HCT116 (cell line): ENCODE measurements at regions not wholly inside any gene's neighbourhood (a gene's known extent, or its start where the extent isn't known, plus 50 kb on each side); places are given as distances from the start of the nearest gene placed in this dataset.

Experiments used
- ATAC-seq: fragments of 200-7000 bp; cut with Tn5 transposase; 2 replicates; pipeline ENCODE4 v1.9.1; 2020; ENCODE audit warnings: mild to moderate bottlenecking, moderate library complexity
- BruUV-seq: library from RNA; stranded (reverse); fragments of 400-500 nt; replicated peaks from 2 replicates; lab custom pipeline; 2021; lab: Mats Ljungman, UMichigan
- CTCF ChIA-PET: fragments of 300-600 bp; sonication (Branson Sonifier 250); formaldehyde crosslinking; loops from one replicate; lab custom pipeline; 2021; ENCODE audit warnings: antibody characterized with exemption; lab: Charles Lee
- POLR2A ChIA-PET: fragments of 300-600, 350-600 bp; sonication (Branson Sonifier 250); formaldehyde crosslinking; loops from one replicate; lab custom pipeline; 2021; ENCODE audit warnings: antibody characterized with exemption; lab: Charles Lee
- RAD21 ChIA-PET, 2 experiments: fragments of 300-600 bp; sonication (Branson Sonifier 250); formaldehyde crosslinking; loops; one replicate each; lab custom pipeline; 2023; ENCODE audit warnings: low total read pairs in 2 of 2; ENCODE audit not compliant: uncharacterized antibody in 2 of 2, unreplicated experiment in 2 of 2, low non-redundant PET in 1 of 2; lab: Charles Lee
- DNase-seq: peaks from one replicate; pipeline ENCODE4 v3.0.0-alpha.2; 2010; ENCODE audit warnings: low read depth, low spot score
- H2AFZ ChIP-seq: fragments of 200-600 bp; shearing (Covaris generic), sonication (generic); 2 replicates; pipeline ENCODE4 v1.6.1; 2017; ENCODE audit warnings: low read depth, mixed run types, mixed read lengths, antibody characterized with exemption, low read length; ENCODE audit not compliant: poor library complexity, severe bottlenecking
- H3K27ac ChIP-seq: 2 replicates; pipeline ENCODE4 v1.5.1; 2012; ENCODE audit warnings: low read depth, low read length
- H3K27me3 ChIP-seq: fragments of 200-600 bp; sonication (generic); 2 replicates; pipeline ENCODE4 v1.6.1; 2016; ENCODE audit warnings: mixed run types, low read length, mixed read lengths; ENCODE audit not compliant: insufficient read depth
- H3K36me3 ChIP-seq, 2 experiments: fragments of 200-500 bp in 1 of 2; fragments of 200-600 bp in 1 of 2; sonication (Bioruptor generic) in 1 of 2; sonication (generic) in 1 of 2; 2 replicates each; pipeline versions ENCODE4 v1.5.1 to v1.6.1; 2014 to 2016; ENCODE audit warnings: low read length in 2 of 2, inconsistent platforms in 1 of 2, mixed read lengths in 1 of 2, mixed run types in 1 of 2; ENCODE audit not compliant: insufficient read depth in 2 of 2, control insufficient read depth in 1 of 2
- H3K4me1 ChIP-seq, 2 experiments: fragments of 200-600 bp in 1 of 2; sonication (generic) in 1 of 2; 2 replicates each; pipeline versions ENCODE4 v1.5.1 to v1.6.1; 2012 to 2017; ENCODE audit warnings: low read length in 2 of 2, inconsistent platforms in 1 of 2, mild to moderate bottlenecking in 1 of 2, mixed read lengths in 1 of 2, mixed run types in 1 of 2, moderate library complexity in 1 of 2; ENCODE audit not compliant: insufficient read depth in 2 of 2, control insufficient read depth in 1 of 2
- H3K4me2 ChIP-seq: fragments of 200-600 bp; sonication (generic); 2 replicates; pipeline ENCODE4 v1.6.1; 2017; ENCODE audit warnings: mixed run types, low read length, mixed read lengths
- H3K4me3 ChIP-seq, 2 experiments: fragments of 200-600 bp in 1 of 2; sonication (generic) in 1 of 2; replicated peaks in 1 of 2; 2 replicates each; pipeline ENCODE4 v1.5.1; 2011 to 2016; ENCODE audit warnings: low read length in 2 of 2, control low read depth in 1 of 2, low read depth in 1 of 2, mild to moderate bottlenecking in 1 of 2, mixed read lengths in 1 of 2, mixed run types in 1 of 2
- H3K79me2 ChIP-seq: fragments of 200-600 bp; sonication (generic); 2 replicates; pipeline ENCODE4 v1.6.1; 2017; ENCODE audit warnings: mild to moderate bottlenecking, mixed run types, low read length, moderate library complexity, mixed read lengths; ENCODE audit not compliant: insufficient read depth
- H3K9ac ChIP-seq: fragments of 200-600 bp; sonication (generic); 2 replicates; pipeline ENCODE4 v1.6.1; 2016; ENCODE audit warnings: low read length, mixed read lengths
- H3K9me2 ChIP-seq: fragments of 200-600 bp; sonication (generic), shearing (Covaris generic); 2 replicates; pipeline ENCODE4 v1.6.1; 2017; ENCODE audit warnings: mixed run types, mild to moderate bottlenecking, moderate library complexity; ENCODE audit not compliant: insufficient read depth
- H3K9me3 ChIP-seq, 2 experiments: fragments of 200-500 bp in 1 of 2; fragments of 200-600 bp in 1 of 2; sonication (Bioruptor generic) in 1 of 2; sonication (generic) in 1 of 2; 2 replicates each; pipeline ENCODE4 v1.6.1; 2014 to 2017; ENCODE audit warnings: low read length in 2 of 2, mixed read lengths in 2 of 2, inconsistent platforms in 1 of 2, low read depth in 1 of 2, mild to moderate bottlenecking in 1 of 2, mixed run types in 1 of 2, moderate library complexity in 1 of 2; ENCODE audit not compliant: control insufficient read depth in 1 of 2, insufficient read depth in 1 of 2
- H4K20me1 ChIP-seq: fragments of 200-600 bp; sonication (generic), shearing (Covaris generic); 2 replicates; pipeline ENCODE4 v1.6.1; 2017; ENCODE audit warnings: mixed run types, mild to moderate bottlenecking, moderate library complexity; ENCODE audit not compliant: insufficient read depth
- ATF3 ChIP-seq: IDR thresholded peaks from 2 replicates; pipeline ENCODE4 v1.6.1; 2012
- CBX3 ChIP-seq: IDR thresholded peaks from 2 replicates; pipeline ENCODE4 v1.6.1; 2012; ENCODE audit warnings: low read depth
- CTCF ChIP-seq, 3 experiments: fragments of 200-600 bp in 1 of 3; sonication (generic) in 1 of 3; IDR thresholded peaks in 2 of 3; conservative IDR thresholded peaks in 1 of 3; 2 replicates each; pipeline ENCODE4 v1.5.1; 2012 to 2017; ENCODE audit warnings: low read depth in 2 of 3, low read length in 2 of 3, antibody characterized with exemption in 1 of 3, borderline replicate concordance in 1 of 3, control low read depth in 1 of 3, mild to moderate bottlenecking in 1 of 3, mixed read lengths in 1 of 3, mixed run types in 1 of 3, moderate library complexity in 1 of 3; ENCODE audit not compliant: insufficient read depth in 1 of 3
- EGR1 ChIP-seq: IDR thresholded peaks from 2 replicates; pipeline ENCODE4 v1.6.1; 2012; ENCODE audit warnings: low read depth
- ELF1 ChIP-seq: IDR thresholded peaks from 2 replicates; pipeline ENCODE4 v1.6.1; 2012; ENCODE audit warnings: low read depth, borderline replicate concordance
- EZH2 ChIP-seq: fragments of 200-600 bp; sonication (generic); IDR thresholded peaks from 2 replicates; pipeline ENCODE4 v1.6.1; 2017; ENCODE audit warnings: antibody characterized with exemption, mixed run types
- EZH2phosphoT487 ChIP-seq: fragments of 200-600 bp; IDR thresholded peaks from 2 replicates; pipeline ENCODE4 v1.6.1; 2018; ENCODE audit warnings: antibody characterized with exemption, borderline replicate concordance
- FOSL1 ChIP-seq: IDR thresholded peaks from 2 replicates; pipeline ENCODE4 v1.6.1; 2012; ENCODE audit warnings: low read depth
- JUND ChIP-seq: IDR thresholded peaks from 2 replicates; pipeline ENCODE4 v1.6.1; 2012
- MAX ChIP-seq: IDR thresholded peaks from 2 replicates; pipeline ENCODE4 v1.6.1; 2012
- POLR2AphosphoS5 ChIP-seq: IDR thresholded peaks from 2 replicates; pipeline ENCODE4 v1.6.1; 2011; ENCODE audit warnings: mild to moderate bottlenecking, low read depth, low read length, moderate library complexity
- SIN3A ChIP-seq: IDR thresholded peaks from 2 replicates; pipeline ENCODE4 v1.6.1; 2012; ENCODE audit warnings: low read depth
- SP1 ChIP-seq: IDR thresholded peaks from 2 replicates; pipeline ENCODE4 v1.6.1; 2012; ENCODE audit warnings: low read depth
- YY1 ChIP-seq: IDR thresholded peaks from 2 replicates; pipeline ENCODE4 v1.6.1; 2011; ENCODE audit warnings: low read length, low read depth, moderate library complexity, mild to moderate bottlenecking; ENCODE audit not compliant: insufficient replicate concordance; ENCODE audit errors: extremely low read depth
- ZFX ChIP-seq: fragments of 450-650 bp; IDR thresholded peaks from 2 replicates; pipeline ENCODE4 v1.6.1; 2017
- ZNF274 ChIP-seq: fragments of 200-500 bp; sonication (Bioruptor generic); IDR thresholded peaks from 2 replicates; pipeline ENCODE4 v1.6.1; 2014; ENCODE audit warnings: mild to moderate bottlenecking, low read depth, low read length, inconsistent platforms
- intact Hi-C: fragments of 100-400 bp; cut with micrococcal nuclease; formaldehyde crosslinking; loops from 2 replicates; pipeline ENCODE4 v1.10.0; 2022

- no peaks in the 10 kb centered on the region for H4K20me1 ChIP-seq
- H2AFZ ChIP-seq: no peak overlapping the region
- H3K36me3 ChIP-seq: no peaks in the 10 kb centered on the region
- TF ChIP-seq SP1 (no peak), POLR2AphosphoS5 (no peak), EGR1 (no peak), EZH2 (no peak), FOSL1 (no peak), CBX3 (no peak), ZFX (no peak), ATF3 (no peak), CTCF (IDR thresholded peaks at IDR 0.05 in 2 of 3, conservative IDR thresholded peaks at IDR 0.05 in 1 of 3; ENCODE audit: borderline replicate concordance in 1 of 3, insufficient read depth in 1 of 3, low read depth in 2 of 3, low read length in 2 of 3) (no peak), SIN3A (no peak), EZH2phosphoT487 (no peak), JUND (no peak), ZNF274 (no peak), YY1 (no peak), MAX (no peak), ELF1 (no peak)
- DNase-seq (no peak), ATAC-seq (no peak)
- intact Hi-C loops: no loop called here
- H3K79me2 ChIP-seq: no peaks in the 10 kb centered on the region
- no peak overlapping the region for H3K4me2 ChIP-seq
- CTCF ChIA-PET: no interaction called here
- H3K9ac ChIP-seq: no peak overlapping the region
- no TSS peak for BruUV-seq
- H3K4me1 ChIP-seq: no peaks in the 10 kb centered on the region
- H3K27me3 ChIP-seq: no peaks in the 10 kb centered on the region
- H3K27ac ChIP-seq: no peak overlapping the region
- RAD21 ChIA-PET: no interaction called here
- no peaks in the 10 kb centered on the region for H3K9me3 ChIP-seq
- no peaks in the 10 kb centered on the region; the same call in 1 of the 2 replicates for H3K9me2 ChIP-seq
- POLR2A ChIA-PET: no interaction called here
- no peak overlapping the region for H3K4me3 ChIP-seq
These were observed 445.8 kb upstream of the NXPH2 start for GRCh38 chr2:139225961-139226360.
